ENCODE measurements at regions not wholly inside any gene's neighbourhood (a gene's known extent, or its start where the extent isn't known, plus 50 kb on each side); places are given as distances from the start of the nearest gene placed in this dataset.

DNA sequence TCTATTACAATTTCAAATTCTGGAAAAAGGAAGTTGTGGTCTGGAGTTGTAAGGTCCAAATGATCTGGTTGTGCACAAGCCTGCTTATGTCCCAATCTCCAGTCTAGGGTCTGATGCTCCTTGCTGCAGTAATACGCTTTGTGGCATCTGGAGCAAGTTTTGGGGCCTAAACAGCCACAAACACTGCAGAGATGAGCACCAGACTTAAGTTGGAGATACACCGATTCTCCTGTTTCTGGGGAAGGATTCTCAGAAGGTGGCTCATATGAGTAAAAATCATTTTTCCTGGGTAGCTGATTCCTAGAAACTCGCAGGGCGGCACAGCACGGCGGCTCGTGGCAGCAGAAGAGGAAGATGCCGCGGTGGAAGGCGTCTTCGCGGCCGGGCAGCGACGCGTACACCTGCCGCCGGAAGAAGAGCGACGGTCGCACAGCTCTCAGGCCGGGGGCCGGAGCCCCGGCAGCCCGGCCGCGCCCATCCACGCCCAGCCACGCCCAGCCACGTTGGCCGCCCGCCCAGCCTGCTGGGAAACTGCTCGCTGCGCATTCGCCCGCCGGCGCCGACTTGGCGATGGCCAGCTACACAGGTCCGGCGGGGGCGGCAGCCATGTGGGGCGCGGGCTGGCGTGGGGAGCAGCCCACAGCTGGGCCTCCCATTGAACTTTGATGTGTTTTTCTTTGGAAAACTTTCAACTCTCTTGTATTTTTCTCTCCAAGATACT is 129.0 kb downstream of the ASCL4 start (continued):
- TF ChIP-seq, protein P1, sequence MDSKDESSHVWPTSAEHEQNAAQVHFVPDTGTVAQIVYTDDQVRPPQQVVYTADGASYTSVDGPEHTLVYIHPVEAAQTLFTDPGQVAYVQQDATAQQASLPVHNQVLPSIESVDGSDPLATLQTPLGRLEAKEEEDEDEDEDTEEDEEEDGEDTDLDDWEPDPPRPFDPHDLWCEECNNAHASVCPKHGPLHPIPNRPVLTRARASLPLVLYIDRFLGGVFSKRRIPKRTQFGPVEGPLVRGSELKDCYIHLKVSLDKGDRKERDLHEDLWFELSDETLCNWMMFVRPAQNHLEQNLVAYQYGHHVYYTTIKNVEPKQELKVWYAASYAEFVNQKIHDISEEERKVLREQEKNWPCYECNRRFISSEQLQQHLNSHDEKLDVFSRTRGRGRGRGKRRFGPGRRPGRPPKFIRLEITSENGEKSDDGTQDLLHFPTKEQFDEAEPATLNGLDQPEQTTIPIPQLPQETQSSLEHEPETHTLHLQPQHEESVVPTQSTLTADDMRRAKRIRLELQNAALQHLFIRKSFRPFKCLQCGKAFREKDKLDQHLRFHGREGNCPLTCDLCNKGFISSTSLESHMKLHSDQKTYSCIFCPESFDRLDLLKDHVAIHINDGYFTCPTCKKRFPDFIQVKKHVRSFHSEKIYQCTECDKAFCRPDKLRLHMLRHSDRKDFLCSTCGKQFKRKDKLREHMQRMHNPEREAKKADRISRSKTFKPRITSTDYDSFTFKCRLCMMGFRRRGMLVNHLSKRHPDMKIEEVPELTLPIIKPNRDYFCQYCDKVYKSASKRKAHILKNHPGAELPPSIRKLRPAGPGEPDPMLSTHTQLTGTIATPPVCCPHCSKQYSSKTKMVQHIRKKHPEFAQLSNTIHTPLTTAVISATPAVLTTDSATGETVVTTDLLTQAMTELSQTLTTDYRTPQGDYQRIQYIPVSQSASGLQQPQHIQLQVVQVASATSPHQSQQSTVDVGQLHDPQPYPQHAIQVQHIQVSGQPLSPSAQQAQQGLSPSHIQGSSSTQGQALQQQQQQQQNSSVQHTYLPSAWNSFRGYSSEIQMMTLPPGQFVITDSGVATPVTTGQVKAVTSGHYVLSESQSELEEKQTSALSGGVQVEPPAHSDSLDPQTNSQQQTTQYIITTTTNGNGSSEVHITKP (IDR thresholded peaks at IDR 0.05; ENCODE audit: partially characterized antibody) = peak; percentile 81
- TF ChIP-seq MYC (IDR thresholded peaks at IDR 0.05; ENCODE audit: low read depth, low read length) = peak; percentile 92
- TF ChIP-seq MYC (CRISPR knock-in tag; IDR thresholded peaks at IDR 0.05; ENCODE audit: borderline replicate concordance, low read depth) = no peak
- no peak for TF ChIP-seq MBD2 (IDR thresholded peaks at IDR 0.05; ENCODE audit: borderline replicate concordance, low read depth)
- TF ChIP-seq EGR1 (conservative IDR thresholded peaks at IDR 0.05) = peak; percentile 95
- no peak for TF ChIP-seq ZNF79 (CRISPR knock-in tag; IDR thresholded peaks at IDR 0.05; ENCODE audit: low read depth)
- no peak for TF ChIP-seq TCF7 (IDR thresholded peaks at IDR 0.05; ENCODE audit: borderline replicate concordance)
- TF ChIP-seq MCM2 (IDR thresholded peaks at IDR 0.05; ENCODE audit: low read depth) = no peak
- TF ChIP-seq TCF7L2 (IDR thresholded peaks at IDR 0.05; ENCODE audit: low read depth, low read length) = no peak
- peak; percentile 52 for TF ChIP-seq SIN3B (IDR thresholded peaks at IDR 0.05; ENCODE audit: low read depth)
- no peak for TF ChIP-seq BMI1 (IDR thresholded peaks at IDR 0.05; ENCODE audit: low read length)
- TF ChIP-seq ZNF143 (CRISPR knock-in tag; IDR thresholded peaks at IDR 0.05) = peak; percentile 62
- TF ChIP-seq ZNF384 (IDR thresholded peaks at IDR 0.05; ENCODE audit: low read depth, low read length) = no peak
- TF ChIP-seq HNRNPH1 (optimal IDR thresholded peaks at IDR 0.05; ENCODE audit: low read depth, low read length) = no peak
- TF ChIP-seq, protein P2, sequence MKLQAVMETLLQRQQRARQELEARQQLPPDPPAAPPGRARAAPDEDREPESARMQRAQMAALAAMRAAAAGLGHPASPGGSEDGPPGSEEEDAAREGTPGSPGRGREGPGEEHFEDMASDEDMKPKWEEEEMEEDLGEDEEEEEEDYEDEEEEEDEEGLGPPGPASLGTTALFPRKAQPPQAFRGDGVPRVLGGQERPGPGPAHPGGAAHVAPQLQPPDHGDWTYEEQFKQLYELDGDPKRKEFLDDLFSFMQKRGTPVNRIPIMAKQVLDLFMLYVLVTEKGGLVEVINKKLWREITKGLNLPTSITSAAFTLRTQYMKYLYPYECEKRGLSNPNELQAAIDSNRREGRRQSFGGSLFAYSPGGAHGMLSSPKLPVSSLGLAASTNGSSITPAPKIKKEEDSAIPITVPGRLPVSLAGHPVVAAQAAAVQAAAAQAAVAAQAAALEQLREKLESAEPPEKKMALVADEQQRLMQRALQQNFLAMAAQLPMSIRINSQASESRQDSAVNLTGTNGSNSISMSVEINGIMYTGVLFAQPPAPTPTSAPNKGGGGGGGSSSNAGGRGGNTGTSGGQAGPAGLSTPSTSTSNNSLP (IDR thresholded peaks at IDR 0.05; ENCODE audit: borderline replicate concordance, low read depth, low read length) = 0 out of 2 replicates have a peak, but pooled peaks have one; percentile 3
- TF ChIP-seq ZEB2 (IDR thresholded peaks at IDR 0.05) = no peak
- TF ChIP-seq, protein P3, sequence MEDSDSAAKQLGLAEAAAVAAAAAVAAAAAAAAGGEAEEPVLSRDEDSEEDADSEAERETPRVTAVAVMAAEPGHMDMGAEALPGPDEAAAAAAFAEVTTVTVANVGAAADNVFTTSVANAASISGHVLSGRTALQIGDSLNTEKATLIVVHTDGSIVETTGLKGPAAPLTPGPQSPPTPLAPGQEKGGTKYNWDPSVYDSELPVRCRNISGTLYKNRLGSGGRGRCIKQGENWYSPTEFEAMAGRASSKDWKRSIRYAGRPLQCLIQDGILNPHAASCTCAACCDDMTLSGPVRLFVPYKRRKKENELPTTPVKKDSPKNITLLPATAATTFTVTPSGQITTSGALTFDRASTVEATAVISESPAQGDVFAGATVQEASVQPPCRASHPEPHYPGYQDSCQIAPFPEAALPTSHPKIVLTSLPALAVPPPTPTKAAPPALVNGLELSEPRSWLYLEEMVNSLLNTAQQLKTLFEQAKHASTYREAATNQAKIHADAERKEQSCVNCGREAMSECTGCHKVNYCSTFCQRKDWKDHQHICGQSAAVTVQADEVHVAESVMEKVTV (CRISPR knock-in tag; IDR thresholded peaks at IDR 0.05) = no peak
- no peak; the same call in 1 of the 2 replicates for TF ChIP-seq FOSL1 (tag; conservative IDR thresholded peaks at IDR 0.05)
- TF ChIP-seq SUPT5H (IDR thresholded peaks at IDR 0.05) = peak; percentile 75

Data from K562 (cell line).